ENCODE measurements at regions not wholly inside any gene's neighbourhood (a gene's known extent, or its start where the extent isn't known, plus 50 kb on each side); places are given as distances from the start of the nearest gene placed in this dataset.

- TF ChIP-seq POLR2A (IDR thresholded peaks at IDR 0.05; ENCODE audit: low read depth, low read length): no peak
- TF ChIP-seq POLR2AphosphoS5 (IDR thresholded peaks at IDR 0.05; ENCODE audit: low read depth, low read length): no peak
- TF ChIP-seq TAF1 (IDR thresholded peaks at IDR 0.05; ENCODE audit: borderline replicate concordance, low read depth, low read length): no peak
Measured at GRCh38 chr2:57368190-57368589, 678.4 kb upstream of the VRK2 start.

All from GM12892 (cell line).